ENCODE measurements at regions not wholly inside any gene's neighbourhood (a gene's known extent, or its start where the extent isn't known, plus 50 kb on each side); places are given as distances from the start of the nearest gene placed in this dataset.
"Not testable (repeated sequence)": the region's sequence is repeated elsewhere in the genome, so short reads cannot be mapped to it uniquely, and the experiment has no call there.

GRCh38 chr4:64146030-64146429, 263.2 kb downstream of the TECRL start:
- H3K4me1 ChIP-seq (ENCODE audit: control insufficient read depth, insufficient read depth, low read length, unreplicated experiment): no peaks in the 10 kb centered on the region
- no peak overlapping the region for H3K4me3 ChIP-seq (ENCODE audit: low read depth, low read length)
- no peaks in the 10 kb centered on the region for H3K27me3 ChIP-seq (ENCODE audit: insufficient read depth, low read length)
- no peaks in the 10 kb centered on the region for H3K79me2 ChIP-seq (ENCODE audit: control insufficient read depth, insufficient read depth, low read length, unreplicated experiment)
- H3K36me3 ChIP-seq (ENCODE audit: insufficient read depth, low read length): no peaks in the 10 kb centered on the region
- H2AFZ ChIP-seq (ENCODE audit: low read length, unreplicated experiment): no peak overlapping the region
- no peak overlapping the region for H3K27ac ChIP-seq (ENCODE audit: low read depth, low read length)

GRCh38 chr4:64144994-64145393, 264.3 kb downstream of the TECRL start:
- Histone ChIP-seq H3K36me3 (ENCODE audit: insufficient read depth, low read length) (no peaks in the 10 kb centered on the region), H3K4me1 (ENCODE audit: control insufficient read depth, insufficient read depth, low read length, unreplicated experiment) (no peaks in the 10 kb centered on the region), H3K4me3 (ENCODE audit: low read depth, low read length) (no peak overlapping the region), H3K27ac (ENCODE audit: low read depth, low read length) (no peak overlapping the region), H3K79me2 (ENCODE audit: control insufficient read depth, insufficient read depth, low read length, unreplicated experiment) (no peaks in the 10 kb centered on the region), H3K27me3 (ENCODE audit: insufficient read depth, low read length) (no peaks in the 10 kb centered on the region), H2AFZ (ENCODE audit: low read length, unreplicated experiment) (no peak overlapping the region)

- H3K4me3 ChIP-seq (ENCODE audit: low read depth, low read length): no peak overlapping the region
- H3K79me2 ChIP-seq (ENCODE audit: control insufficient read depth, insufficient read depth, low read length, unreplicated experiment): no peaks in the 10 kb centered on the region
- H3K27ac ChIP-seq (ENCODE audit: low read depth, low read length): no peak overlapping the region
- no peaks in the 10 kb centered on the region for H3K36me3 ChIP-seq (ENCODE audit: insufficient read depth, low read length)
- H3K4me1 ChIP-seq (ENCODE audit: control insufficient read depth, insufficient read depth, low read length, unreplicated experiment): no peaks in the 10 kb centered on the region
- no peaks in the 10 kb centered on the region for H3K27me3 ChIP-seq (ENCODE audit: insufficient read depth, low read length)
- no peak overlapping the region for H2AFZ ChIP-seq (ENCODE audit: low read length, unreplicated experiment)
Observed at GRCh38 chr4:64130907-64131306, 278.3 kb downstream of the TECRL start.

- H3K79me2 ChIP-seq (ENCODE audit: control insufficient read depth, insufficient read depth, low read length, unreplicated experiment): no peaks in the 10 kb centered on the region
- H3K27me3 ChIP-seq (ENCODE audit: insufficient read depth, low read length): no peaks in the 10 kb centered on the region
- H3K4me1 ChIP-seq (ENCODE audit: control insufficient read depth, insufficient read depth, low read length, unreplicated experiment): no peaks in the 10 kb centered on the region
- H3K4me3 ChIP-seq (ENCODE audit: low read depth, low read length): no peak overlapping the region
- no peak overlapping the region for H2AFZ ChIP-seq (ENCODE audit: low read length, unreplicated experiment)
- H3K36me3 ChIP-seq (ENCODE audit: insufficient read depth, low read length): no peaks in the 10 kb centered on the region
- no peak overlapping the region for H3K27ac ChIP-seq (ENCODE audit: low read depth, low read length)
Observed at GRCh38 chr4:64125354-64125753, 283.9 kb downstream of the TECRL start.

GRCh38 chr4:64121803-64122202, 287.4 kb downstream of the TECRL start:
- Histone ChIP-seq H3K4me3 (ENCODE audit: low read depth, low read length) (no peak overlapping the region), H3K36me3 (ENCODE audit: insufficient read depth, low read length) (no peaks in the 10 kb centered on the region), H3K27ac (ENCODE audit: low read depth, low read length) (no peak overlapping the region), H3K4me1 (ENCODE audit: control insufficient read depth, insufficient read depth, low read length, unreplicated experiment) (no peaks in the 10 kb centered on the region), H3K27me3 (ENCODE audit: insufficient read depth, low read length) (no peaks in the 10 kb centered on the region), H2AFZ (ENCODE audit: low read length, unreplicated experiment) (no peak overlapping the region), H3K79me2 (ENCODE audit: control insufficient read depth, insufficient read depth, low read length, unreplicated experiment) (no peaks in the 10 kb centered on the region)

GRCh38 chr4:64105903-64106302, 303.3 kb downstream of the TECRL start:
- Histone ChIP-seq H3K4me1 (ENCODE audit: control insufficient read depth, insufficient read depth, low read length, unreplicated experiment) (no peaks in the 10 kb centered on the region), H3K27ac (ENCODE audit: low read depth, low read length) (no peak overlapping the region), H2AFZ (ENCODE audit: low read length, unreplicated experiment) (no peak overlapping the region), H3K27me3 (ENCODE audit: insufficient read depth, low read length) (no peaks in the 10 kb centered on the region), H3K36me3 (ENCODE audit: insufficient read depth, low read length) (no peaks in the 10 kb centered on the region), H3K79me2 (ENCODE audit: control insufficient read depth, insufficient read depth, low read length, unreplicated experiment) (no peaks in the 10 kb centered on the region), H3K4me3 (ENCODE audit: low read depth, low read length) (no peak overlapping the region)

- Histone ChIP-seq H3K27ac (ENCODE audit: low read depth, low read length) (no peak overlapping the region), H3K4me1 (ENCODE audit: control insufficient read depth, insufficient read depth, low read length, unreplicated experiment) (no peaks in the 10 kb centered on the region), H3K27me3 (ENCODE audit: insufficient read depth, low read length) (no peaks in the 10 kb centered on the region), H2AFZ (ENCODE audit: low read length, unreplicated experiment) (no peak overlapping the region), H3K79me2 (ENCODE audit: control insufficient read depth, insufficient read depth, low read length, unreplicated experiment) (no peaks in the 10 kb centered on the region), H3K4me3 (ENCODE audit: low read depth, low read length) (no peak overlapping the region), H3K36me3 (ENCODE audit: insufficient read depth, low read length) (no peaks in the 10 kb centered on the region)
Observed at GRCh38 chr4:64095398-64095797, 313.9 kb downstream of the TECRL start.

- H3K79me2 ChIP-seq (ENCODE audit: control insufficient read depth, insufficient read depth, low read length, unreplicated experiment): no peaks in the 10 kb centered on the region
- no peaks in the 10 kb centered on the region for H3K4me1 ChIP-seq (ENCODE audit: control insufficient read depth, insufficient read depth, low read length, unreplicated experiment)
- no peaks in the 10 kb centered on the region for H3K27me3 ChIP-seq (ENCODE audit: insufficient read depth, low read length)
- H3K4me3 ChIP-seq (ENCODE audit: low read depth, low read length): no peak overlapping the region
- H3K36me3 ChIP-seq (ENCODE audit: insufficient read depth, low read length): no peaks in the 10 kb centered on the region
- H3K27ac ChIP-seq (ENCODE audit: low read depth, low read length): no peak overlapping the region
- no peak overlapping the region for H2AFZ ChIP-seq (ENCODE audit: low read length, unreplicated experiment)
Observed at GRCh38 chr4:64079316-64079715, 329.9 kb downstream of the TECRL start.

GRCh38 chr4:64068096-64068495, 341.2 kb downstream of the TECRL start:
- Histone ChIP-seq H2AFZ (ENCODE audit: low read length, unreplicated experiment) (no peak overlapping the region), H3K79me2 (ENCODE audit: control insufficient read depth, insufficient read depth, low read length, unreplicated experiment) (no peaks in the 10 kb centered on the region), H3K4me3 (ENCODE audit: low read depth, low read length) (no peak overlapping the region), H3K4me1 (ENCODE audit: control insufficient read depth, insufficient read depth, low read length, unreplicated experiment) (no peaks in the 10 kb centered on the region), H3K27me3 (ENCODE audit: insufficient read depth, low read length) (no peaks in the 10 kb centered on the region), H3K27ac (ENCODE audit: low read depth, low read length) (no peak overlapping the region), H3K36me3 (ENCODE audit: insufficient read depth, low read length) (no peaks in the 10 kb centered on the region)

- no peaks in the 10 kb centered on the region for H3K36me3 ChIP-seq (ENCODE audit: insufficient read depth, low read length)
- H3K27ac ChIP-seq (ENCODE audit: low read depth, low read length): no peak overlapping the region
- no peak overlapping the region for H2AFZ ChIP-seq (ENCODE audit: low read length, unreplicated experiment)
- H3K4me1 ChIP-seq (ENCODE audit: control insufficient read depth, insufficient read depth, low read length, unreplicated experiment): no peaks in the 10 kb centered on the region
- H3K79me2 ChIP-seq (ENCODE audit: control insufficient read depth, insufficient read depth, low read length, unreplicated experiment): no peaks in the 10 kb centered on the region
- no peak overlapping the region for H3K4me3 ChIP-seq (ENCODE audit: low read depth, low read length)
- no peaks in the 10 kb centered on the region for H3K27me3 ChIP-seq (ENCODE audit: insufficient read depth, low read length)
Observed at GRCh38 chr4:64062991-64063390, 346.3 kb downstream of the TECRL start.

GRCh38 chr4:64037033-64037432, 372.2 kb downstream of the TECRL start:
- not testable (repeated sequence) for H2AFZ ChIP-seq (ENCODE audit: low read length, unreplicated experiment); H3K79me2 ChIP-seq (ENCODE audit: control insufficient read depth, insufficient read depth, low read length, unreplicated experiment); H3K4me1 ChIP-seq (ENCODE audit: control insufficient read depth, insufficient read depth, low read length, unreplicated experiment); H3K4me3 ChIP-seq (ENCODE audit: low read depth, low read length); H3K36me3 ChIP-seq (ENCODE audit: insufficient read depth, low read length); H3K27ac ChIP-seq (ENCODE audit: low read depth, low read length); H3K27me3 ChIP-seq (ENCODE audit: insufficient read depth, low read length)

GRCh38 chr4:64022560-64022959, 386.7 kb downstream of the TECRL start:
- Histone ChIP-seq H3K27ac (ENCODE audit: low read depth, low read length) (no peak overlapping the region), H3K36me3 (ENCODE audit: insufficient read depth, low read length) (no peaks in the 10 kb centered on the region), H3K79me2 (ENCODE audit: control insufficient read depth, insufficient read depth, low read length, unreplicated experiment) (no peaks in the 10 kb centered on the region), H3K4me3 (ENCODE audit: low read depth, low read length) (no peak overlapping the region), H3K4me1 (ENCODE audit: control insufficient read depth, insufficient read depth, low read length, unreplicated experiment) (no peaks in the 10 kb centered on the region), H2AFZ (ENCODE audit: low read length, unreplicated experiment) (no peak overlapping the region), H3K27me3 (ENCODE audit: insufficient read depth, low read length) (no peaks in the 10 kb centered on the region)

Measured in ACC112 (cell line).